ENCODE measurements at regions not wholly inside any gene's neighbourhood (a gene's known extent, or its start where the extent isn't known, plus 50 kb on each side); places are given as distances from the start of the nearest gene placed in this dataset.

- TF ChIP-seq TAF1 (IDR thresholded peaks at IDR 0.05; ENCODE audit: low read depth, low read length) (no peak), POLR2A (IDR thresholded peaks at IDR 0.05; ENCODE audit: control extremely low read depth in 1 of 2, low read depth in 2 of 2, low read length in 2 of 2) (no peak), SP1 (IDR thresholded peaks at IDR 0.05; ENCODE audit: low read depth, low read length) (no peak), PHF8 (conservative IDR thresholded peaks at IDR 0.05; ENCODE audit: low read depth, low read length) (no peak)
Measured at GRCh38 chrX:1763294-1763693, 148.4 kb downstream of the ASMT start.

All from H1 (cell line).